ENCODE measurements at regions not wholly inside any gene's neighbourhood (a gene's known extent, or its start where the extent isn't known, plus 50 kb on each side); places are given as distances from the start of the nearest gene placed in this dataset.
"Not testable (repeated sequence)": the region's sequence is repeated elsewhere in the genome, so short reads cannot be mapped to it uniquely, and the experiment has no call there.

DNA sequence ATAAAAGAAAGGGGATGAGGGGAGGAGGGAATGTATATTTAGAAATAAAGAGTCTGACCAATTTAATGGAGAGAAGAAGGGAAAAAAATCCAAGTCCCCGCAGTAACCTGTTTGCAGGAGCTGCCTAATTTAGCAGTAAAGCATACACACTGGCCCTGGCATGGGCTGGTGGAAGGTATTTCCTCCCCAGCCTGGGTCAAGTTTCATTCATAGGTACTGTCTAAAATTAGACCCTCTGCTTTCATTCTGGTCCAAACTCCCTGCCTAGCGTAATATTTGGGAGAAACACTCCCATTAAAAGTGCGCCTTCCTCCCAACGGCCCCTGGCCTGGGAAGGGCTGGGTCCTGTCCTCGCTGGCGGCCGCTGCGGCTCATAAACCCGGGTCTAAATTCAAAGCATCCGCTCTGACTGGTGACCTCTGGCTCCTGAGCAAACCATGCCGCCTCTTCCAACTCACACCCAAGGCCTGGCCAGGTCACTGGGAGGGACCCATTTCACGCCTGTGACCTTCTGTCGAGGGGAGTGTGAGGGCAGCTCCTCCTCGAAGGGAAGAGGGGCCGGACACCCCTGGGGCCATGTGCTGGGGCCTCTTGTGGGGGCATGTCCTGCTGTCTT lies 123.2 kb downstream of the FGF18 start:
- DNase-seq = no peak

DNA sequence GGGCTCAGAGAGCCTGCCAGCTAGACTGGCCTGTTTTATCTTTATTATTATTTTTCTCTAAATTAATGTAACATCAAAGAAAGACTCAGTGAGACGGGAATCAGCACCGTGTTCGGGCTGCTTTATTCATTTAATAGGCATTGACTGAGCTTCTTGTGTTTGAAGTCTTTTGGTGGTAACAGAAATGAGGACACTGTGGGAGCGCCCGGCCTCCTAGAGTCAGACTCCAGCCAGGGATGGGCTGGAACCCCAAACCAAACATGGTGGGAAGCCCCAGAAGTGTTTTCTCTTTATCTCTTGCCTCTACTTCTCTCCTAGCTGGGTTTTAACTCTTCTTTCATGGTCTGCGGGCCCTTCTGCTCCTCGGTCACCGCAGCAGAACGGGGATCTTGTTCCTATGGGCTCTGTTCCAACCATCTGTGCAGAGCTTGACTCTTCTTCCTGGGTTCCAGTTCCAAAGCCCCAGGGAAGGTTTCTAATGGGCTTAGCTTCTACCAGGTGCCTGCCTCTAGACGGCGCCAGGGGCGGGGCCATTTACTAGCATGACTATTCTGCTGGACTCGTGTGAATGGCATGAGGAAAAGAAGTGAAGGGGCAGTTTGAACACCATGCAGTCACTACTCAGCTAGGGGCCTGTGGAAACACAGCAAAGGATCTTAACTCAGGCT lies 123.8 kb downstream of the FGF18 start:
- no peak for DNase-seq

DNA sequence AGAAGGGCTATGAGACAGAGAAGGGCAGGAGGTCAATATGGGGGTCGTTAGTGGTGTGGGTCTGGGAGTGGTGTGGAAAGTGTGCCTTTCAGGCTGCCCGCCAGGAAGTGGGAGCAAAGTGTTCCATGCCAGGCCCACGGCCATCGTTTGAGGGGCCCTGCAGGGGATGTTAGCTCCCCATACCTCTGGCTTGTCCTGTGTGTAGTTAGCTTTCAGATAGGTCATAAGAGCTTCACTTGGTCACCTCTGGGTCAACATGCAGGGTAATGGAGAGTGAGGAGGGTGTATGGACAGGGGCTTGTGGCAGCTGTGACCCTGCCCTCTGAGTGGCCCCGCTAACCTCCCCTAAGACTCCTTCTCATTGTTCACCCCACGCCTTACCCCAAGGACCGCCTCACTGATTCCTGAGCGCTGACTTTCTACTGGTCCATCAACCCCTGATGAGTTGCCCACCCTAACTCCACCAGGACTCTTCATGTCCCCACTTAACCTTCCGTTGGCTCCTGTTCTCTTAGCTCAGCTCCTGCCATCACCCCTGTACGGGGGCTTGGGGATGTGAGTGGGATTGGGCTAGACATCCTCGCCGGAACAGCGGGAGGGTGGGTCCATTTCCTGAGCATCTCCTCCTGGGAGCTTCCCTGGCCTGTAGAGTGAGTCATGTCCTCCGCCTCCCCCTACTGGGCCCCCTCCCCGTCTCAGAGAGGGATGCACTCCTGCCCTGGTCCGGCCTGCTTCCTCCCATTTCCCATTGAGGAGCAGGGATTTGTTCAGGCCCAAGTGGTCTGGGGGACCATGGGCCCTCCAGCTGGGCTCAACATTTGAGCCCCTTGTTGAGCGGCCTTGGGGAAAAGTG lies 125.7 kb downstream of the FGF18 start:
- DNase-seq = no peak

DNA sequence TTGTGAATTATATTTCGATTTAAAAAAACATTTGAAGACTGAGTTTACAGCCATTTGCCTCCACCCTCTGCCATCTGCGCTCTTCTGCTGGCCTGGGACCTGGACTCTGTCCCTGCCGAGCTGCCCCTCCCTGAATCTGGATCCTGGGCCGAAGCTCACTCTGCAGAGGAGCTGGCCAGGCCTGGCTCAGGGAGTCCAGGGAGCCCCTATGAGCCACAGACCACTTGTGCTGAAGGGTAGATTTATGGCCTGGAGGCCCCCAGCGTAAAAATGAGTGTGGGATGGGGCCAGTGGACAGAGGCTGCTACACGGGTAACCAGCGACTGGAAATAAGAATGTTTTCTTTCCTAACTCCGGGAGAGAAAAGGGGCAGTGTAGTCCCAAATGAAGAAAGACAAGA lies 129.8 kb downstream of the FGF18 start:
- peak; percentile 70 for DNase-seq

DNA sequence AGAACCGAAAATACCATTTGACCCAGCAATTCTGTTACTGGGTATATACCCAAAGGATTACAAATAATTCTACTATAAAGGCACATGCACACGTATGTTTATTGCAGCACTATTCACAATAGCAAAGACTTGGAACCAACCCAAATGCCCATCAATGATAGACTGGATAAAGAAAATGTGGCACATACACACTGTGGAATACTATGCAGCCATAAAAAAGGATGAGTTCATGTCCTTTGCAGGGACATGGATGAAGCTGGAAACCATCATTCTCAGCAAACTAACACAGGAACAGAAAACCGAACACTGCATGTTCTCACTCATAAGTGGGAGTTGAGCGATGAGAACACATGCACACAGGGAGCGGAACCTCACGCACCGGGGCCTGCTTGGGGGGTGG lies 134.4 kb downstream of the FGF18 start:
- DNase-seq = not testable (repeated sequence)

DNA sequence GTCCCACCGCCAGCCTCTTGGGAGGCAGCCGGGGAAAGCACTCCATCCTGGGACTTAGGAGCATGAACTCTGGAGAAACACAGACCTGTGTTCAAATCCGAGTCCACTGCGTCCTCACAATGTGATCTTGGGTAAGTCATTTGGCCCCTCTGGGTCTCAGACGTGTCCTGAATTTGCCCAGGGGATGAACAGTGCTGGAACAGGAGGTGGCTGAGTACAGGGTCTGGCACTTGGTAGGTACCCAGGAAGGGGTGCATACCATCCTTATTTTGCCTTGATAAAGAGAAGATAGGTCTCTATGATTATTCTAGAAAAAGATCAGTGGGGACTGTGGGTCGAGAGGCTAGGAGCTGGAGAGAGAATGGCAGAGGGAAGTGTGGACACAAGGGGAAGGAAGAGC lies 135.7 kb downstream of the FGF18 start:
- no peak for DNase-seq

DNA sequence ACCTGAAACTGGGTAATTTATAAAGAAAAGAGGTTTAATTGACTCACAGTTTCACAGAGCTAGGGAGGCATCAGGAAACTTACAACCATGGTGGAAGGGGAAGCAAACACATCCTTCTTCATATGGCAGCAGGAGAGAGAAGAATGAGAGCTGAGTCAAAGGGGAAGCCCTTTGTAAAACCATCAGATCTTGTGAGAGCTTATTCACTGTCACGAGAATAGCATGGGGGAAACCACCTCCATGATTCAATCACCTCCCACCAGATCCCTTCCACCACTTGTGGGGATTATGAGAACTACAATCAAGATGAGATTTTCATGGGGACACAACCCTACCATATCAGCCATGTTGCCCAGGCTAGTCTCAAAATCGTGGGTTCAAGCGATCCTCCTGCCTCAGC lies 143.4 kb downstream of the FGF18 start:
- DNase-seq = no peak

DNA sequence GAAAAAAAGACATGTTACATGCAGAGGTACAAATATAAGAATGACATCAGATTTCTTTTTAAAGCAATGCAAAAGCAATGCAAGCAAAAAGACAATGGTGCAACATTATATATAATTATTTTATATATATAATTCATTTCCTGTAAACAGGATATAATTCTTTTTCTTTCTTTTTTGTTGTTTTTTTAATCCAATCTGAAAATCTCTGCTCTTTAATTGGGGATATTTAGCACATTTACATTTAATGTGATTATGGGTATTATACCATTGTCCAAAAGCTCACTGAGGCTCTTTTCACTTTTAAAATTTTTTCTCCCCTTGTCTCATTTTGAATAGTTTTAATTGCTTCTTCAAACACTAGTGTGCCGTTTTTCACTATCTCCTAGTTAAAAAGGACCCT lies 148.9 kb downstream of the FGF18 start:
- DNase-seq = no peak

DNA sequence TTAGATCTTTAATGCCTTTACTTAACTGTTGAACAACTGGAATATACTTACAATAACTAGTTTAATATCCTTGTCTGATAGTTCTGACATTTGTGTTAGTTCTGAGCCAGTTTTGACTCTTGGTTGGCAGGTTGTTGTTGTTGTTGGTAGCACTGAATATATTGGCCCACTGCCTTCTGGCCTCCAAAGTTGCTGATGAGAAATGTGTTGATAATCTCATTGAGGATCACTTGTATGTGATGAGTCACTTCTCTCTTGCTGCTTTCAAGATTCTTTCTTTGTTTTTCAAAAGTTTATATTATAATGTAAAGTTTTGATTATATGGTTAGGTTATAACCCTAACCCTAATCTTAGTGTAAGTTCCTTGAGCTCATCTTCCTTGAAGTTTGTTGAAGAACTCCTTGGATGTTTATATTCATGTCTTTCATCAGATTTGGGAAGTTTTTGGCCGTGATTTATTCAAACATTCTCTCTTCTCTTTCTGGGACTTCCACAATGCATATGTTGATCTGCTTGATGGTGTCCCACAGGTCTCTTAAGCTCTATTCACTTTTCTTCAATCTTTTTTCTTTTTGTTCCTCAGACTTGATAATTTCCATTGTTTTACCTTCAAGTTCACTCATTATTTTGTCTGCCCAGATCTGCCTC lies 149.7 kb downstream of the FGF18 start:
- no peak for DNase-seq

DNA sequence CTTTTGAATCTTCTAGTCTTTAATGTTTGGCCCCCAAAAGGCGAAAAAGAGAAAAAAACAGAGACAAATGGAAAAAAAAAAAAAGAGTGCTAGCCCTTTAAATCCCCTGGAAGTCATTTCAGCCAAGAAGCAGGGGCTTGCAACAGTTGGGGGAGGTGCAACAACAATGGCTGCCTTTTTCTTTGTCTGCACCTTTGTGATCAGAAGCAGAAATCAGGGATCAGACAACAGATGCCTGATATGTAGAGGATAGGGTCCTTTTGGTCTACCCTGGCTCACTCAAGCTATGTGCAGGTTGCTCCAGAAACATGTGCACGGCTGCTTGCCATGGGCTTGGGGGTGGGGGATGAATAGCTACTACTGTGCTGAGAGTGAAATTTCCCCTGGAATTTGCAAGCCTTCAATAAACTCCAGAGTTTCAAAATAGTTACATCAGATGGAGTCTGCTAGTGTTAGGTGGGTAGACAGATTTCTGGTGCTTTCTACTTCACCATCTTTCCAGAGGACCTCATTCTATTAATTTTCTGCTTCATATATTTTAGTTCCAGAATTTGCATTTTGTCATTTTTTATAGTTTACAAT lies 150.9 kb downstream of the FGF18 start:
- DNase-seq = no peak

DNA sequence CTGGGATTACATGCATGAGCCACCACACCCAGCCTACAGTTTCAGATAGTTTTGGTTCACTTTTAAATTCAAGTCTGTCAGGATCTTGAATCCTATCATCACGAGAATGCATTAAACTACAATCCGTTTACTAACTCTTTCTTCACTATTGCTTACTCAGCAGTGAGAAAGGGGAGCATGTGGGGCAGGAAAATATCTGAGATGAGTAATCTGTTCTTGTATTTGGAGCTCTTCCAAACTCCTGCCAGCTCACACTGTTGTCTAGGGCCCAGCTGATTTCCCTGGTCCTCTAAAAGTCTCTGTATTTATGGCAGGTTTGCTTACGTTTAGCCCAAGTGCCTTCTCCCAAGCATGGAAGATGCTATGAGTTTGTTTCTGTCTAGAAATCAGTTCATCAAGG lies 152.2 kb downstream of the FGF18 start:
- no peak for DNase-seq

DNA sequence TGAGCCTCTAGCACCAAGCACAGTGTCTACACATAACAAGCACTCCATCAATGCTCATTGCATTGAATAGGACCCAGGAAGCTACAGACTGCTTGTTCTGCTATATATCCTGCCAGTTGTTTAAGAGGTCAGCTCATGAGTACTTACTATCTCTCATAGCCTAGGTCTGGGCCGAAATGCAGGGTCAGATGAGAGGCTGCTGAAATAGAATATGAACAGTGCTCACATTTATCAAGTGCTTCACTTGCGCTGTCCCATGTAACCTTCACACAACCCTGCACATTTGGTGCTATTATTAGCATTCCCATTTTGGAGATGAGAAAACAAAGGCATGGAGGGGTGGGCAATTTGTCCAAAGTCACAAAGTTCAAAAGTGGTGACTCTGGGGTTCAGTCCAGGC lies 153.6 kb downstream of the FGF18 start:
- no peak for DNase-seq

DNA sequence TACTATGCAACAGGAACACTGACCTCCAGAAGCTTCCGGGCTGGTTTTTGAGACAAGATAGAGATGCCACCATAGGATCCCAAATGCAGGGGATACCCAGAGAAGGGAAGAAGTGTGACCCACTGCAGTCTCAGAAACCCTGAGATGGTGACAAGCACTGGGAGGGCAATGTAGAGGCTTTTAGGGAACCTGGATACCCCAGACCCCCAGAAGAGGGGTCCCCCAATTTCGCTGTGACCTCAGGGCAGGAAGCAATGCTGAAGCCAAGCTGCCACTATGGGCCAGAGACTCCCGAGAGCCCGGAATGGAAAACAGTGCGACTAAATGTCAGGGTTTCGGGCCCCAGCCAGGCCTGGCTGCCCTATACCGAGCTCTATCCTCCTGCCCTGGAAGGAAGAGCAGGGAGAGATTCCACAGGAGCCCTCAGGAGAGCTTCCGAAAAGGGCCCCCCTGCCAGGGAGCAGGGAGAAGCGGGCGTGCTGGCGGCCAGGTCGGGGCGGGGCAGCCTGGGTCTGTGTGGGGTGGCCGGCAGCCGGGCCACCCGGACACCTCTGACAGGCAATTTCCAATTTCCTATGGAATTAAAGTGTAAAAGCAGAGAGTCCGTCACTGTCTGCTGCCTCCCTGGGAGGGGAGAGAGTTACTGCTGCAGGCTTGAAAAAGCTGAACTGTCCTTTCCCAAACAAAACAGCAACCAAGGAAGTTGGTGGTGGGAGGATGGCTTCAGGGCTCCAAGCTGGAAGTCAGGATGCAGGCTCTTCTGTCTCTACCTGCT lies 154.2 kb downstream of the FGF18 start:
- no peak for DNase-seq

DNA sequence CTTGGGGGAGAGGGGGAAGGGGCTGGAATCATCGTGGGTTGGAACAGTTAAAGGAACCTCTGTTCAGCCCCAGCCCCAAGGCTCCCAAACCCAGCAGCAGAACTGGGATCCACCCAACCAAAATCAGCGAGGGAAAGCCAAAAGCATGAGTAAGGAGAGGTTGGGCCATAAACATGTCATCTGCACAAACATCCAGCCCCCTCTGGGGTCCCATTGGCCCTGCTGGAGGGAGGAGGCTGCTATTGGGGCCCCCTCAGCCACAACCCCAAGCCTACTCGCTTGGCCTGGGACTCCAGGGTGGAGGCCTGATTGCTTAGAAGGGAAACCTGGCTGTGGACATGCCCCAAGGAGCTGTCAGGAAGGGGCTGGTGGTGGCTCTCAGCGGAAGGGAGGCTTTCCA lies 154.9 kb downstream of the FGF18 start:
- DNase-seq = peak; percentile 85

DNA sequence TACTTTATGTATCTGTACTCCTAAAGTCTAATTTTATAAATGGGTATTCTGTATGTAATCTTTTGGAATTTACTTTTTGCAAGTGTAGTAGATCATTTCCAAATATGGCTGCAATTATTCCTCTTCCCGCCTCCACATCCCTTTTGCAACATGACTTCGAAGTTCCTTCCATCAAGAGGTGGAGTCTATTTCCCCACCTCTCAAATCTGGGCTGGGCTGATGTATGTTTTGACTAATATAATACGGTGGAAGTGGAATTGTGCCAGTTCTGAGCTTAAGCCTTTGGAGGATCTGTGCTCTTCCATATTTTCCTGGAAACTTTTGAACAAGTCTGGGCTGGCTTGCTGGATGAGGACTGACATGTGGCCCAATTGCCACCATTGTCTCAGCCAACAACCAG lies 155.9 kb downstream of the FGF18 start:
- DNase-seq = no peak

DNA sequence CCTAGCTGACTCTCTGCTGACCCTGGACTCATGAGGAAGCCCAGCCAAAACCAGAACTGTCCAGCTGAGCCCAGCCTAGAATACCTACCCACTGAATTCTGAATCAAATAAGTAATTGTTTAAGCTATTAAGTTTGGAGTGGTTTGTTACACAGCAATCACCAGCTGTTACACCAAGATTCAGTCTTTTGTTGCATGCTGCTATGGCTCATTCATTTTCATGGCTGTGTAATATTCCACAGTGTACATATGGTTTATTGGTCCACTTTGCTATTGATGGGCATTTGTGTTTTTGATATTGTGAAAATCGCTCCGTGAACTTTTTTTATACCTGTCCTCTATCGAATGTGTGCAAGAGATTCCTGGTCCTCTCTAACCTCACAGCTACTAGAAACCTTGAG lies 156.4 kb downstream of the FGF18 start:
- no peak for DNase-seq

DNA sequence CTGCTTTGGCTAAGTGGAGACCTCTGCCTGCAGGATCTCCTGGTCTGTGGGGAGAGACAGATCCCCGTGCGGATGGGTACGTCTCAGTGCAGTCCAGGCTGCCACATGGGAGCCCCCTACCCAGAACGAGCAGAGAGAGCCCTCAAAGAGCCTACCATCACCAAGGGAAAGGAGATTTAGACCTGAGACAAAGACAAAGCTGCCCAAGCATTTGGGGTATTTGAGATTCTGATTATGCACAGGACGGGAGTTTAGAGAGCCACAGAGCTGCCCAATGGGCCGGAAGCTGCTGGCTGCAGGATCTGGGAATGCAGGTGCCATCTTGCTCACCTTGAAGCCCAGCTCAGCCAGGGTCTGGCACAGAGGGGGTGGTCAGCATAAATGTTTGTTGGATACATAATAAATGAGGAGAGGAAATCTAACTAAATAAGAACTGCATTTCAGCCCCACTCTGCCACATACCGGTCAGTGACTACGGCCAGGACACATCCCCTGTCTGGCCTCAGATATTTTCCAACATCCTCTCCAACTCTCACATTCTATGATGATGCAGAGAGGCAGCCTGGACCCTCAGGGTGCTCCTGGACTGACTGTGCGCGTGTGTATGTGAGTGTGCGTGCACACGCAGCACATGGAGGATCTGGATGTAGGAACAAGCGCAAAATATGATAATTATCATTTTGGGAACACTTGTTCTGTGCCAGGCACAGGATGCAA lies 157.8 kb downstream of the FGF18 start:
- DNase-seq = peak; percentile 76

DNA sequence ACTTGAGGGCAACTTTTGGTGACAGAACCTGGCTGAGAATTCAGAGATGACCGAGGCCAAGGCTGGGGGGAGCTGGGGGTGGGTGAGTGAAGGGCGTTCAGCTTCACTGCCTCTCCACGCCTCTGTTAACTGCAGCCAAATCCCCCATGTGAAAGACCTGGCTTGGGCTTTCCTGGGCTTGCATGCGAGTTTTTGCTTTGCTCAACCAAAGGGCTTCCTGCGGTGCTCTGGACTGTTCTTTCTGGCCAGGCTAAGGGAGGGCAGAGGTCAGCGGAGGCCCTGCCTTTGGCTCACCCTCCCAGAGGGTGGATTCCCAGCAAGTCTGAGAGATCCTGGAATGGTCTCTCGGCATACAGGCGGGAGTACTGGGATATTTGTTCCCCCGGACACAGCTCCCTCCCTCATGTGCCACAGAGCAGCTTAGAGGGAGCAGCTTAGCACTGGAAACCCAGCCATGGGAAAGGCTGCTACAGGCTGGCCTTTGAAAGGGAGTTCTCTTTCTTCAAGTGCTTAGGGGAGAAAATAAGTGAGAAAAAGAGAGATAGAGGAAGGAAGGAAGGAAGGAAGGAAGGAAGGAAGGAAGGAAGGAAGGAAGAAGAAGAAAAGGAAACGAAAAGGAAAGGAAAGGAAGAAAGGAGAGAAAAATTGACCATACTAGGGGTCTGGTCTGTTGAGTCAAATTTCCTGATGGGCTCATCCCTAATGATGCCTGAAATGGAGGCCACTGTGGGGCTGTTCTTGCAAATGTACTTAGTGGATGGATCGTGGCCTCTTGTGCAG lies 158.8 kb downstream of the FGF18 start:
- peak; percentile 72 for DNase-seq

DNA sequence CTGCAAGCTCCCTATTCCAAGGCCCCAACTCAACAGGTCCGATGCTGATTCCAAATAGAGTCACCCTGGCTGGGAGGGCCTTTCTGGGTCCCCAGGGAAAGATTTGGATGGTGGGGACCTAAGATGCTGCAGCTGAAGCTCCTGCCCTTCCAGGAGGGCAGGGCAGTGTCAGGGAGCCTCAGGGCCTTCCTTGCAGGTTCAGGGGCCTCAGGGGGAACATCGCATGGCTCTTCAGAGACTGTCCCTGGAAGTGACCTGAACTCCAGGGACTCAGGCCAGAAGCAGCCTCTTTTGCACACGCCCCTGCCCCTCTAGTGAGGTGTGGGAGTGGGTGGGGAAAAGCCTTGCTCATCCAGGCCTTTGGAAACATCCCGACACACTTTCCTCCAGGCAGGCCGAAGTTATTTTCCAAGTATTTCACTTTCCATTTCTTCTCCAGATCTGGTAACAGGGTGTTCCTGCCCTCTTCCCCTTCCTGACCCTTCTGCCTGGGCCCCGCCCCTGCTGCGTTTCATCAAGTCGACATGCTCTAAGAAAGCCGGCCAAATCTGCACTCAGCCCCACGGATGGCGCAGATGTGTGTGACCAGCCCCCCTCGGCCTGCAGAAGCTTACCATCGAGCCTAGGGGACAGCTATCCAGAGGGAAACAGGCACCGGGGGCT lies 159.5 kb downstream of the FGF18 start:
- peak; percentile 59 for DNase-seq

DNA sequence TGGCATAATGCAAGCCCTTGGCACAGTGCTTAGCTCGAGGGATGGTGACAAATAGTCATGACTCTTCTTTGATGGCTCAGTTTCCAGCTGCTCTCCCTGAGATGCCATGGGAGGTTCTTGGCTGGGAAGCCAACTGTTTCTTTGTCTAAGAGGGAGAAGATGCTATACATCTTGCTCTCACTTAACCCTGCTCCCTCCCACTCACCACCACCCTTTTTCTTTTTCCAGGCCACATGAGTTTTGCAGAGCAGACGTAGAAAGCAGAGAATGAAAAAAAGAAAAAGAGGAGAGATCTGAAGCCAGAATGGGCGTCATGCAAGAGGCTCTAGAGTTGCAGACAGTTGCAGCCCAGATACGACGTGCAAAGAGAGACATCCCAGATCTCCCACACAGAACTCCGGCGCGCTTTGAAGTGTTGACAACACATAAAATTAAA lies 160.5 kb downstream of the FGF18 start:
- peak; percentile 73 for DNase-seq
